Fibroblast of skin of abdomen (primary cell): ENCODE measurements at regions not wholly inside any gene's neighbourhood (a gene's known extent, or its start where the extent isn't known, plus 50 kb on each side); places are given as distances from the start of the nearest gene placed in this dataset.
A peak's percentile ranks its signal among the peaks of the same experiment; 100 is the strongest.

Experiments used
- DNase-seq: peaks from one replicate; pipeline ENCODE4 v3.0.0-alpha.2; 2013

GRCh38 chr2:205937211-205937610 lies 148.8 kb downstream of the INO80D start:
- no peak for DNase-seq

- DNase-seq, result no peak
Observed at GRCh38 chr2:205936446-205936845, 149.5 kb downstream of the INO80D start.

DNA sequence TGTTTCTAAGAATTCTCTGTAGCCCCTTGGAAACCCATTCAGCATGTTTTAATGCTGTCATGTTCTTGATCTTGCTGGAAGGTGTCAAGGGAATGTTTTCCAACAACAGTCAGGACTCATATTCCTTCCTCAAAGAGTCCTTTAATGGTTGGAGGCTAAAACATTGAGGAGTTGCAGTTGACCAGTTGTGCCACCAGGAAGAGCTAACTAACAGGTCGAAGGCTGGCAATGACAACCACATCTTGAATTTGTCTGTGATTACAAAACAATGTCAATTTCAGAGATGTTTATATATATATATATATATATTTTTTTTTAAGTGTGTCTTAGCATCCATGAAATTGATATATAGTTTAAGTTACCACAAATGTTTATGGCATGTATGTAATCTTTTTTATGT lies 151.5 kb downstream of the INO80D start:
- no peak for DNase-seq

- no peak for DNase-seq
Observed at GRCh38 chr2:205932861-205933260, 153.1 kb downstream of the INO80D start.

DNA sequence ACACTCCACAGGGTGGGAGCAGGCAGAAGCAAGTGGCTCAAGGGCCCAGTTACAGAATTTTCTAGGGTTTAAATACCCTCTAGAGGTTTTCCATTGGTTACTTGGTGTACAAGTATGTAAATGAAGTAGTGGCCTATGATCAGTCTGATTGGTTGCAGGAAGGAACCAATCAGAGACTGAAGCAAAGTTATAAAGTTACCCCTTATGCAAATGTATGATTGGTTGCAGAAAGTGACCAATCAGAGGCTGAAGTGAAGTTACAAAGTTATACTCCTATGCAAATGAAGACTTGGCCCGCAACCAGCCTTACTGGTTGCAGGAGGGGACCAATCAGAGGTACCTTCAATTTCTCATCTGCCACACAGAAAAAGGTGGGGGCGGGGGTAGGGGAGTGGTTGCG lies 154.6 kb downstream of the INO80D start:
- no peak for DNase-seq

GRCh38 chr2:205930209-205930608 lies 155.8 kb downstream of the INO80D start:
- peak; percentile 48 for DNase-seq

DNA sequence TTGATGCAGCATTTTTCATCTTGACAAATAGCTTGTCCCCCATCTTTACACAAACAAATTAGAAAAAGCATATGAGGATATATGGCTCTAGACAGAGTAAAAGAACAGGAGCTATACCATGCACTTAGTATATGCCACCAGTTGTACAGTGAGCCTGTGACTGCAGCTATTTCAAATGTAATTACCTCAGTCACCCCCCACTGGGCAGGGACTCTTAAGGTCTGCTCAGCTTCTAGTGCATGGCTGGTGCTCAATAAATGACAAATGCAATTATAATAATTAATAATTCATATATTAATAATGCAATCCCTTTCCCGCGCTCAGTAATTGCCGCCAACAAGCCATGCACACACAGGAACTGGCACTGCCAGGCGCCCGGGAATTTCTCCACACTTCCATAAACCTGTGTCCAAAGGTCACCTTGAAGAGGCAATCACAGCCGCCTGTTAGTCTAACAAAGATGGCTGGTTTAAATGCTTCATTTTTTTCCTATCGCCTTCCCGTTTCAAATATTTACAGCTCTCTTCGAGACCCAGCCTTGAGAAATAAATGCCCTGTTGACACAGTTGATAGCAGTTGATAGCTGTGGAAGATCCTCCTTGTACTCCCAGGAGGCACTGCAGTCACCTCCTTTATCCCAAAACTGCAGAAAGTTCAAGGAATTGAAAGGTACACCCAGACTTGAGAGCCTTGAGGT lies 156.6 kb downstream of the INO80D start:
- no peak for DNase-seq

DNA sequence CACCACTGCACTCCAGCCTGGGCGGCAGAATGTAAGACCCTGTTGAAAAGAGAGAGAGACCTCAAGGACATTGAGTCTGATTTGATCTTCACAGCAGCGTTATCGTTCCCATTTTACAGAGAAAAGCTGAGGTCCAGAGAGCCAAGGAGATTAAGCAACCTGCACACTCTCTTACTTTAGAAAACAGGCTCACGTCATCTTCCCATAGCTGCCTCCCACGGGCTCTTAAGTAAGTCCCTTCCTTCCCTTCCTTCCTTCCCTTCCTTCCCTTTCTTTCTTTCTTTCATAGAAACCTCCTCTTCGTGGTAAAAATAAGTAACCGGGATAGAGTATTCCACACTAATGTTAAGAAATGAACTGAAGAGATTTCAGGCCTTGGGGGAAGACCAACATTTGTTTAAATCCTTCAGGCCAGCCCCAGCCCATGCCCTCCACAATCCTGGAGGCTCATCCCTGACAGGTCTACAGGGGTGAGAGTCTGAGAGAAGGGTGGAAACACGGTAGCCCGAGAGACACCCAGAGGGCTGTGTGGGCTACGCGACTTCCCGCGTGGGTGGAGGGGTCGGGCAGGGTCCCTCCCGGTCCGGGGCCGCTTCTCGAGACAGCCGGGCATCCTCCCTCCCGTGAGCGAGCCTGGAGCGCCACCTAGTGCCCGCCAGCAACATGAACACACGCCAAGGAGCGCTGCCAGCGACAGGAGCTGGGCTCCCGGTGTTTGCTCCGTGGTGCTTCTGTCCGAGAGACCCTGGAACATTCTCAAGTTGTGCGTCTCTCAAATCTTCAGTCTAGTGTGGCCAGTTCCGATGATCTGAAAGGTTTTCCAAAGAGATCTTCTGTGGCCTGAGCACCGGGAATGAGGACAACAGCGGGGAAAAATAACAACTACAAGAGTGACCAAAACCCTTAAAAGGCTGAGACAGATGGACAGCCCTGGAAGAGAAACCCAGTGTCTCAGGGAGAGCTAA lies 160.3 kb downstream of the INO80D start:
- peak; percentile 63 for DNase-seq

- no peak for DNase-seq
Observed at GRCh38 chr2:205924676-205925075, 161.3 kb downstream of the INO80D start.

DNA sequence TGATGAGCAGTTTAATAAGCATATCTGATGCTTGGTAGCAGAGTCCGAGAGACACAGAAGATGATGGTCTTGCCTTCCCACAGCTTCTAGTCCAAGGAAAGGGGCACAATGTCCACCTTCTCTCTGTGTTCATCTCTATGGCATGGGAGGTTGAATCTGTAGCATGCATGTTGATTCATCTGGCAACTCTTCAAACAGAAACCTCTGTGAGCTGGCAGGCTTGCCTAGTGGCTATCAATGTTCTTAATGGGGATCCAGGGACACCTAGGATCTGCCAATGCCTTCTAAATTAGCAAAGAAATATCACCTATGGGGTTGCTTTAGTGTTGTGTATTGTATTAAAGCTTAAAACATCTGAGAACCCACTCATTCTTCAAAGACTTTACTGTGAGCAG lies 170.8 kb downstream of the INO80D start:
- no peak for DNase-seq

GRCh38 chr2:205914213-205915129 lies 171.5 kb downstream of the INO80D start:
- DNase-seq, result no peak

DNA sequence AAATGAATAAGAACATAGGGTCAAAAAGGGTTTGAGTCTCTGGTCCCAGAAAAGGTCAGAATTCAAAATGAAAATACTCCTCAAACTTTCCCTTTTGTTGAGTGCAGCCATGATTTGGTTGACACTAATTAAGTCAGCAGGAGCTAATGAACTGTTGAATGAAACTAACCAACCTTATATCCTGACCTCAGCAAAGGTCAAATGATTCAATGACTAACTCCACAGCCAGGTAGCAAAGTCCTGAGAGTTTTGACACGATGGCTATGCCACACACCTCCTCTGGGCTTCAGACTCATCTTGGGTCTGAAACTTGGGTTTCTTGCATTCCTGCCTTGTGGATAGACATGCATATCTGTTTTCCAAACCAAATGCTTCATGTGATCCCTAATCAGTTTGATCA lies 172.3 kb downstream of the INO80D start:
- DNase-seq, result no peak

GRCh38 chr2:205911306-205911705 lies 174.7 kb downstream of the INO80D start:
- no peak for DNase-seq

GRCh38 chr2:205909184-205909572 lies 176.8 kb downstream of the INO80D start:
- no peak for DNase-seq

DNA sequence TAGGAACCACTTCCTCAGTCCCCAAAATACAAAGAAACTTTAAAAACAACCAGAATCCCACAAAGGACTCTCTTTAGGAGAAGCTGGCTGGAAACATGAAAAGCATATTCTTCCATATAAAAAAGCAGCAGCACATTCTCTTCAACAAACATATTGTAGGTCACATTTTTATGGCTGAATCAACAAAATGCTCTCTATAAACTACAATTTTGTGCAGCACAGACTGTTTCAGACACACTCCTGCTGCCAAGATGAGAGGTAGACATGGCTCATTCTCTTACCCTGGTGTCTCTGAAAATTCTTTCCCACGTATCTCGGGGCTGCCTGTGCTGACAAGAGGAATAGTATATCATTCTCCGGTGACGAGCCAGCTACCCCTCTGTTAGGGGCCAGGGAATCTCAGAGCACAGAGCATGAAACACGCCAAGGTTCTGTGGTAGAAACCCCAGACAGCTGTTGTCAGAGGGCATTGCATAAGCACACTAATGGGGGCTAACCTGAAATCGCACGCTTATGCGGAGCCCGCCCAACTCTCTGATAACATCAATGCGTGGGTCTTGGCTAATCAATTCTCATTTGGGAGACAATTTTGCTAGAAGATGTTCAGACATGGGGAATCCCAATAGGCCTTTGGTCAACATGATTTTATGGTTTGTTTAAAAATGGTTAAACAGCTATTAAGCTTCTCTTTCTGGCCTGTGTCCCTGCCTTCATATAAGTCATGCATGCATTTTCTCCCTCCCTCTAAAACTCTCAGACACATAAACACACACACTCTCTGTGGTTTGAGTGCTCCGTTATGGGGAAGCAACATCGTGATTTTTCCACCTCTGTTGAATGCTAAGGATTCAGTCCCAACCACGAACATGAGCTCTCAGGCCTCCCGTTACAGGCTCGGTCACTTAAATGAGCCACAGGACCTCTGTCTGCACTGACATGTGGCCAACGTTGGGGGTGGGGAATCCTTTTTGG lies 177.5 kb downstream of the INO80D start:
- peak; percentile 75 for DNase-seq

DNA sequence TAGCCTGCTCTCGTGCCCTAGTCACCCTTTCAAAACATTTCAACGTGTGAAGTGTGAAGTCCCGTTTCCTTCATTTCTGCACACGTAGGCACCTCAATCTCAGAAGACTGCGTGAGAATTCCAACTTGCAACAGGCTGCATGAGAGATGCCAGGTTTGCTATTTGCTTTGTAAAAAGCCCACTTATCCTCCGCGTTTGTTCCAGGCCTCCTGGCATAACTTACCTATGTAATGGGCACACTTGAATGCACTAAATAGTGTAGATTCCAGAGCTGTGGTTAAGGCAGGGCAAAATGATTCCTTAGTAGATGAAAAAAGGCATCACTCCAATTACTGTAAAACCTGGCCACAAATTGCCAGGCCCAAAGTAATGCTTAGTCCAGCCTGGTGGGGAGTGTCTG lies 179.6 kb downstream of the INO80D start:
- no peak for DNase-seq

- no peak for DNase-seq
Observed at GRCh38 chr2:205905576-205905975, 180.4 kb downstream of the INO80D start.

DNA sequence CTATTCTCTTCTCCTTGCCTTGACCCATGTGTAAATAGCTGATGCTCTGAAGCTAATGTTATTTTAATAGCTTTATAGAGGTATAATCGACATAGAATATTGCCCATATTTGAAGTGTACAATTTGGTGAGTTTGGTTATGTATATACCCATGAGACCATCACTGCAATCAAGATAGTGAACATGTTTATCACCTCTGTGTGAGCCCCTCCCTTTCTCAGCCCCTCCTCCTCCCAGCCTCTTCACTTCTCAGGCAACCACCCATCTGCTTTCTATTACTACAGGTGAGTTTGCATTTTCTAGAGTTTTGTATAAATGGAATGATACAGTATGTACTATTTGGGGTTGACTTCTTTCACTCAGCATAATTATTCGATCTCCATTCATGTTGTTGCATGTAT lies 181.1 kb downstream of the INO80D start:
- DNase-seq, result no peak

DNA sequence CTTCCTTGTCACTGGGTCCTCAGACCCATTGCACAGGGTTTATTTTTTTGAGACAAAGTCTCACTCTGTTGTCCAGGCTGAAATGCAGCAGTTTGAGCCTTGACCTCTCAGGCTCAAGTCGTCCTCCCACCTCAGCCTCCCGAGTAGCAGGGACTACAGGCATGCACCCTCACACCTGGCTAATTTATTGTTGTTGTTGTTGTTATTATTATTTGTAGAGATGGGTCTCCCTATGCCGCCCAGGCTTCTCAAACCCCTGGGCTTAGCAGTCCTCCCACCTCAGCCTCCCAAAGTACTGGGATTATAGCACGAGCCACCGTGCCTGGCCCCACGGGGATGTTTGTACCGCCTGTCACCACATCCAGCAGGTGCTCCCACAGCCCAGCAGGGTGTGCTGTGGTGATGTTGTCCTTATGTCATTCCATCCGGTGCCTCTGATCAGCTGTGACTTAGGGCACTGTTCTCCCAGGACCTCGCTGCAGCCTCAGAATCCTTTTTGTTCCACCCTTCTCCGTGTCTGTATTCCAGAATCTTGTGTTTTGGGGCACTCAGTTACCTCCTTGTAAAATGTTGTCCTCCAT lies 182.3 kb downstream of the INO80D start:
- DNase-seq, result no peak

DNA sequence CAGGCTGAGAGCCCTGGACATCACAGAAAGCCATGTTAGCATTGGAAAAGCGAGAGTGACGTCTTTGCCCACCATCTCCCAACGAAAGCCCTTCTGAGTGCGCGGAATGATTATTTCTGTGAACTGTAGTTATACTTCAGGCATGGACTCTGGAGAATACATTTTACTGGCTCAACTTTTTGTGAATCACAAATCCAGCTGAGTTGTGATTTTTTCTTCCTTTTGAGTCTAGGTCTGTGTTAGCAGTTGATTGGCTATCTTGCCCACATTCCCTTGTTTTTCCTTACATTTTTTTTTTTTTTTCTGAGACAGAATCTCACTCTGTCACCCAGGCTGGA lies 183.1 kb downstream of the INO80D start:
- DNase-seq, result no peak
